ENCODE measurements at regions not wholly inside any gene's neighbourhood (a gene's known extent, or its start where the extent isn't known, plus 50 kb on each side); places are given as distances from the start of the nearest gene placed in this dataset.

- no peak for TF ChIP-seq CTCF (IDR thresholded peaks at IDR 0.05; ENCODE audit: control insufficient read depth, insufficient read depth, low read depth, low read length, missing control alignments)
- H3K4me3 ChIP-seq (ENCODE audit: control insufficient read depth, low read depth, low read length) = no peak overlapping the region
- peak; percentile 64 for DNase-seq (ENCODE audit: low read depth)
These were observed 275.0 kb upstream of the SESN3 start for GRCh38 chr11:95505927-95506426.

- no peak for DNase-seq (ENCODE audit: low read depth)
- no peak for TF ChIP-seq CTCF (IDR thresholded peaks at IDR 0.05; ENCODE audit: control insufficient read depth, insufficient read depth, low read depth, low read length, missing control alignments)
- H3K4me3 ChIP-seq (ENCODE audit: control insufficient read depth, low read depth, low read length) = no peak overlapping the region
These were observed 272.0 kb upstream of the SESN3 start for GRCh38 chr11:95503047-95503446.

GRCh38 chr11:95502522-95502921, 271.5 kb upstream of the SESN3 start:
- no peak overlapping the region for H3K4me3 ChIP-seq (ENCODE audit: control insufficient read depth, low read depth, low read length)
- no peak for DNase-seq (ENCODE audit: low read depth)
- TF ChIP-seq CTCF (IDR thresholded peaks at IDR 0.05; ENCODE audit: control insufficient read depth, insufficient read depth, low read depth, low read length, missing control alignments) = no peak

GRCh38 chr11:95501761-95502266, 270.8 kb upstream of the SESN3 start:
- no peak overlapping the region for H3K4me3 ChIP-seq (ENCODE audit: control insufficient read depth, low read depth, low read length)

GRCh38 chr11:95500466-95500865, 269.5 kb upstream of the SESN3 start:
- no peak overlapping the region for H3K4me3 ChIP-seq (ENCODE audit: control insufficient read depth, low read depth, low read length)
- no peak for DNase-seq (ENCODE audit: low read depth)
- no peak for TF ChIP-seq CTCF (IDR thresholded peaks at IDR 0.05; ENCODE audit: control insufficient read depth, insufficient read depth, low read depth, low read length, missing control alignments)

More at GRCh38 chr11:95501761-95502266, 270.8 kb upstream of the SESN3 start:
- TF ChIP-seq CTCF (IDR thresholded peaks at IDR 0.05; ENCODE audit: control insufficient read depth, insufficient read depth, low read depth, low read length, missing control alignments) = no peak
- no peak for DNase-seq (ENCODE audit: low read depth)

GRCh38 chr11:95499516-95500135, 268.6 kb upstream of the SESN3 start:
- H3K4me3 ChIP-seq (ENCODE audit: control insufficient read depth, low read depth, low read length) = no peak overlapping the region
- no peak for TF ChIP-seq CTCF (IDR thresholded peaks at IDR 0.05; ENCODE audit: control insufficient read depth, insufficient read depth, low read depth, low read length, missing control alignments)
- DNase-seq (ENCODE audit: low read depth) = no peak
